ENCODE measurements at regions not wholly inside any gene's neighbourhood (a gene's known extent, or its start where the extent isn't known, plus 50 kb on each side); places are given as distances from the start of the nearest gene placed in this dataset.

- no peak for FAIRE-seq
Measured at GRCh38 chr5:34487159-34487879, 168.8 kb upstream of the RAI14 start.

GRCh38 chr5:34487956-34488355, 168.2 kb upstream of the RAI14 start:
- no peak for FAIRE-seq

- FAIRE-seq: no peak
Measured at GRCh38 chr5:34488984-34489383, 167.1 kb upstream of the RAI14 start.

GRCh38 chr5:34490506-34491250, 165.4 kb upstream of the RAI14 start:
- FAIRE-seq: no peak

- FAIRE-seq: no peak
Measured at GRCh38 chr5:34491251-34491620, 164.9 kb upstream of the RAI14 start.

GRCh38 chr5:34494111-34494755, 161.9 kb upstream of the RAI14 start:
- FAIRE-seq: no peak

GRCh38 chr5:34495178-34495577, 160.9 kb upstream of the RAI14 start:
- no peak for FAIRE-seq

- no peak for FAIRE-seq
Measured at GRCh38 chr5:34496260-34496691, 159.9 kb upstream of the RAI14 start.

GRCh38 chr5:34496701-34497469, 159.2 kb upstream of the RAI14 start:
- FAIRE-seq: peak; percentile 93

GRCh38 chr5:34497470-34497808, 158.7 kb upstream of the RAI14 start:
- no peak for FAIRE-seq

- no peak for FAIRE-seq
Measured at GRCh38 chr5:34498572-34498971, 157.6 kb upstream of the RAI14 start.

GRCh38 chr5:34499001-34499734, 157.0 kb upstream of the RAI14 start:
- no peak for FAIRE-seq

GRCh38 chr5:34500236-34500847, 155.8 kb upstream of the RAI14 start:
- no peak for FAIRE-seq

GRCh38 chr5:34501016-34501415, 155.1 kb upstream of the RAI14 start:
- FAIRE-seq: no peak

- no peak for FAIRE-seq
Measured at GRCh38 chr5:34501840-34502239, 154.3 kb upstream of the RAI14 start.

- no peak for FAIRE-seq
Measured at GRCh38 chr5:34502581-34502980, 153.5 kb upstream of the RAI14 start.

GRCh38 chr5:34503379-34504253, 152.5 kb upstream of the RAI14 start:
- no peak for FAIRE-seq

GRCh38 chr5:34504967-34505366, 151.2 kb upstream of the RAI14 start:
- FAIRE-seq: no peak

- FAIRE-seq: no peak
Measured at GRCh38 chr5:34505731-34506130, 150.4 kb upstream of the RAI14 start.

- no peak for FAIRE-seq
Measured at GRCh38 chr5:34507933-34508332, 148.2 kb upstream of the RAI14 start.

- FAIRE-seq: no peak
Measured at GRCh38 chr5:34509392-34509791, 146.7 kb upstream of the RAI14 start.
